HEK293T (cell line): ENCODE measurements at regions not wholly inside any gene's neighbourhood (a gene's known extent, or its start where the extent isn't known, plus 50 kb on each side); places are given as distances from the start of the nearest gene placed in this dataset.

Source experiments
- ARNT ChIP-seq: fragments of 450-650 bp; IDR thresholded peaks from 2 replicates; pipeline ENCODE4 v1.6.1; 2017; ENCODE audit warnings: mild to moderate bottlenecking
- ELF4 ChIP-seq: fragments of 450-650 bp; IDR thresholded peaks from 2 replicates; pipeline ENCODE4 v1.6.1; 2017; ENCODE audit warnings: antibody characterized with exemption
- FOXA1 ChIP-seq: fragments of 450-650 bp; IDR thresholded peaks from 2 replicates; pipeline ENCODE4 v1.6.1; 2016; ENCODE audit warnings: mild to moderate bottlenecking

GRCh38 chr5:93069276-93069675 is 511.7 kb downstream of the NR2F1-AS1 start:
- TF ChIP-seq ARNT (no peak), FOXA1 (no peak), ELF4 (no peak)
